GM18508 (cell line): ENCODE measurements at regions not wholly inside any gene's neighbourhood (a gene's known extent, or its start where the extent isn't known, plus 50 kb on each side); places are given as distances from the start of the nearest gene placed in this dataset.

Experiments
- ATAC-seq: cut with Tn5 transposase; IDR thresholded peaks from one replicate; pipeline ENCODE4 v1.9.1; 2021; ENCODE audit warnings: moderate number of reproducible peaks; ENCODE audit not compliant: insufficient read depth, unreplicated experiment

GRCh38 chr6:164210323-164210722 lies 795.8 kb downstream of the QKI start:
- ATAC-seq, result no peak

- no peak for ATAC-seq
These were observed 793.9 kb downstream of the QKI start for GRCh38 chr6:164208371-164208770.

GRCh38 chr6:164206807-164207423 lies 792.4 kb downstream of the QKI start:
- no peak for ATAC-seq

- no peak for ATAC-seq
These were observed 785.6 kb downstream of the QKI start for GRCh38 chr6:164200071-164200470.

- no peak for ATAC-seq
These were observed 781.4 kb downstream of the QKI start for GRCh38 chr6:164195942-164196281.

- no peak for ATAC-seq
These were observed 780.9 kb downstream of the QKI start for GRCh38 chr6:164195278-164195941.

GRCh38 chr6:164188861-164189260 lies 774.3 kb downstream of the QKI start:
- ATAC-seq, result no peak

GRCh38 chr6:164185471-164185871 lies 771.0 kb downstream of the QKI start:
- no peak for ATAC-seq

- ATAC-seq, result no peak
These were observed 769.9 kb downstream of the QKI start for GRCh38 chr6:164184410-164184809.

GRCh38 chr6:164183556-164184123 lies 769.1 kb downstream of the QKI start:
- no peak for ATAC-seq

- ATAC-seq, result no peak
These were observed 764.3 kb downstream of the QKI start for GRCh38 chr6:164178679-164179332.

- no peak for ATAC-seq
These were observed 754.8 kb downstream of the QKI start for GRCh38 chr6:164169355-164169754.

- ATAC-seq, result no peak
These were observed 754.1 kb downstream of the QKI start for GRCh38 chr6:164168595-164168994.

- no peak for ATAC-seq
These were observed 753.4 kb downstream of the QKI start for GRCh38 chr6:164167873-164168405.

- no peak for ATAC-seq
These were observed 752.5 kb downstream of the QKI start for GRCh38 chr6:164166996-164167395.

GRCh38 chr6:164166515-164166914 lies 752.0 kb downstream of the QKI start:
- ATAC-seq, result no peak

GRCh38 chr6:164164876-164165275 lies 750.4 kb downstream of the QKI start:
- no peak for ATAC-seq

- no peak for ATAC-seq
These were observed 748.7 kb downstream of the QKI start for GRCh38 chr6:164163239-164163638.

- no peak for ATAC-seq
These were observed 744.5 kb downstream of the QKI start for GRCh38 chr6:164159061-164159460.

GRCh38 chr6:164154588-164154987 lies 740.1 kb downstream of the QKI start:
- no peak for ATAC-seq

- no peak for ATAC-seq
These were observed 738.1 kb downstream of the QKI start for GRCh38 chr6:164152611-164153010.
